HepG2 (cell line): ENCODE measurements at regions not wholly inside any gene's neighbourhood (a gene's known extent, or its start where the extent isn't known, plus 50 kb on each side); places are given as distances from the start of the nearest gene placed in this dataset.

Experiments used
- FOXO1 ChIP-seq: sonication (generic); formaldehyde crosslinking; IDR thresholded peaks from 2 replicates; pipeline ENCODE4 v1.4.0; 2020; ENCODE audit warnings: missing genetic modification reagents
- FOXP4 ChIP-seq: sonication (generic); formaldehyde crosslinking; IDR thresholded peaks from 2 replicates; pipeline ENCODE4 v1.4.0; 2020; ENCODE audit warnings: missing genetic modification reagents
- HNF4G ChIP-seq, 2 experiments: sonication (generic) in 1 of 2; formaldehyde crosslinking in 1 of 2; IDR thresholded peaks; 2 replicates each; pipeline versions ENCODE4 v1.4.0 to v1.6.1; 2011 to 2020; ENCODE audit warnings: borderline replicate concordance in 2 of 2, low read depth in 2 of 2, mild to moderate bottlenecking in 2 of 2, low read length in 1 of 2, missing genetic modification reagents in 1 of 2, moderate library complexity in 1 of 2
- KDM3A ChIP-seq: IDR thresholded peaks from 2 replicates; pipeline ENCODE4 v1.6.1; 2018; ENCODE audit warnings: low read depth, missing compliant biosample characterization
- MTERF4 ChIP-seq: sonication (generic); formaldehyde crosslinking; IDR thresholded peaks from 2 replicates; pipeline ENCODE4 v1.8.0; 2023; ENCODE audit warnings: mild to moderate bottlenecking, missing genetic modification reagents
- NR2C2 ChIP-seq: sonication (generic); formaldehyde crosslinking; IDR thresholded peaks from 2 replicates; pipeline ENCODE4 v1.4.0; 2020; ENCODE audit warnings: missing genetic modification reagents, mild to moderate bottlenecking, moderate library complexity, borderline replicate concordance
- PITX1 ChIP-seq: sonication (generic); formaldehyde crosslinking; IDR thresholded peaks from 2 replicates; pipeline ENCODE4 v1.5.1; 2020; ENCODE audit warnings: mild to moderate bottlenecking, missing genetic modification reagents
- TSC22D2 ChIP-seq: sonication (generic); formaldehyde crosslinking; IDR thresholded peaks from 2 replicates; pipeline ENCODE4 v1.5.1; 2020; ENCODE audit warnings: missing genetic modification reagents, mild to moderate bottlenecking, borderline replicate concordance
- UBTF ChIP-seq: sonication (generic); formaldehyde crosslinking; IDR thresholded peaks from 2 replicates; pipeline ENCODE4 v1.4.0; 2020; ENCODE audit warnings: mild to moderate bottlenecking, missing genetic modification reagents
- ZNF292 ChIP-seq: sonication (generic); formaldehyde crosslinking; IDR thresholded peaks from 2 replicates; pipeline ENCODE4 v1.8.1; 2022; ENCODE audit warnings: mild to moderate bottlenecking, low read depth, missing genetic modification reagents, borderline replicate concordance
- ZNF362 ChIP-seq: sonication (generic); formaldehyde crosslinking; IDR thresholded peaks from 2 replicates; pipeline ENCODE4 v1.4.0; 2020; ENCODE audit warnings: missing genetic modification reagents, mild to moderate bottlenecking, borderline replicate concordance
- ZNF432 ChIP-seq: sonication (generic); formaldehyde crosslinking; IDR thresholded peaks from 2 replicates; pipeline ENCODE4 v1.5.0; 2020; ENCODE audit warnings: missing genetic modification reagents, mild to moderate bottlenecking, borderline replicate concordance
- ZNF773 ChIP-seq: sonication (generic); formaldehyde crosslinking; IDR thresholded peaks from 2 replicates; pipeline ENCODE4 v1.4.0; 2020; ENCODE audit warnings: missing genetic modification reagents, borderline replicate concordance
- TF ChIP-seq, protein P1 (sequence below): sonication (generic); formaldehyde crosslinking; IDR thresholded peaks from 2 replicates; pipeline ENCODE4 v1.4.0; 2020; ENCODE audit warnings: mild to moderate bottlenecking, missing genetic modification reagents
- TF ChIP-seq, protein P2 (sequence below): IDR thresholded peaks from 2 replicates; pipeline ENCODE4 v1.6.1; 2016; ENCODE audit warnings: missing genetic modification reagents, missing compliant biosample characterization
- TF ChIP-seq, protein P3 (sequence below): sonication (generic); formaldehyde crosslinking; IDR thresholded peaks from 2 replicates; pipeline ENCODE4 v1.5.0; 2020; ENCODE audit warnings: missing genetic modification reagents

- TF ChIP-seq NR2C2 (CRISPR knock-in tag): peak; percentile 85
- 0 out of 2 replicates have a peak, but pooled peaks have one; percentile 32 for TF ChIP-seq FOXP4 (CRISPR knock-in tag)
- TF ChIP-seq ZNF362 (CRISPR knock-in tag): peak; percentile 91
- TF ChIP-seq ZNF432 (CRISPR knock-in tag): no peak
- TF ChIP-seq PITX1 (CRISPR knock-in tag): peak; percentile 53; the same call in 1 of the 2 replicates
- TF ChIP-seq UBTF (CRISPR knock-in tag): peak; percentile 31; the same call in 1 of the 2 replicates
- TF ChIP-seq FOXO1: peak; percentile 56; the same call in 1 of the 2 replicates
- TF ChIP-seq KDM3A: 0 out of 2 replicates have a peak, but pooled peaks have one; percentile 25
- TF ChIP-seq, protein P1, sequence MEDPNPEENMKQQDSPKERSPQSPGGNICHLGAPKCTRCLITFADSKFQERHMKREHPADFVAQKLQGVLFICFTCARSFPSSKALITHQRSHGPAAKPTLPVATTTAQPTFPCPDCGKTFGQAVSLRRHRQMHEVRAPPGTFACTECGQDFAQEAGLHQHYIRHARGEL (CRISPR knock-in tag): no peak
- TF ChIP-seq, protein P2, sequence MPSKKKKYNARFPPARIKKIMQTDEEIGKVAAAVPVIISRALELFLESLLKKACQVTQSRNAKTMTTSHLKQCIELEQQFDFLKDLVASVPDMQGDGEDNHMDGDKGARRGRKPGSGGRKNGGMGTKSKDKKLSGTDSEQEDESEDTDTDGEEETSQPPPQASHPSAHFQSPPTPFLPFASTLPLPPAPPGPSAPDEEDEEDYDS: peak; percentile 37; the same call in 1 of the 2 replicates
- TF ChIP-seq, protein P3, sequence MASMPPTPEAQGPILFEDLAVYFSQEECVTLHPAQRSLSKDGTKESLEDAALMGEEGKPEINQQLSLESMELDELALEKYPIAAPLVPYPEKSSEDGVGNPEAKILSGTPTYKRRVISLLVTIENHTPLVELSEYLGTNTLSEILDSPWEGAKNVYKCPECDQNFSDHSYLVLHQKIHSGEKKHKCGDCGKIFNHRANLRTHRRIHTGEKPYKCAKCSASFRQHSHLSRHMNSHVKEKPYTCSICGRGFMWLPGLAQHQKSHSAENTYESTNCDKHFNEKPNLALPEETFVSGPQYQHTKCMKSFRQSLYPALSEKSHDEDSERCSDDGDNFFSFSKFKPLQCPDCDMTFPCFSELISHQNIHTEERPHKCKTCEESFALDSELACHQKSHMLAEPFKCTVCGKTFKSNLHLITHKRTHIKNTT: no peak
- no peak for TF ChIP-seq MTERF4 (CRISPR knock-in tag)
- peak; percentile 35; the same call in 1 of the 2 replicates for TF ChIP-seq ZNF292 (CRISPR knock-in tag)
- TF ChIP-seq ZNF773 (CRISPR knock-in tag): no peak
- TF ChIP-seq HNF4G (IDR thresholded peaks at IDR 0.05; ENCODE audit: borderline replicate concordance, low read depth, low read length): peak; percentile 78
- TF ChIP-seq HNF4G (CRISPR knock-in tag; IDR thresholded peaks at IDR 0.05; ENCODE audit: borderline replicate concordance, low read depth): peak; percentile 63; the same call in 1 of the 2 replicates
- TF ChIP-seq TSC22D2 (CRISPR knock-in tag): no peak
Measured at GRCh38 chr1:213728593-213729536, 258.9 kb upstream of the PROX1 start (continued).
